Ureter (tissue), 1 donor: ENCODE measurements at regions not wholly inside any gene's neighbourhood (a gene's known extent, or its start where the extent isn't known, plus 50 kb on each side); places are given as distances from the start of the nearest gene placed in this dataset.

Experiments
- DNase-seq: peaks from one replicate; pipeline ENCODE4 v3.0.0-alpha.2; 2020; ENCODE audit warnings: low spot score
- donor health status: DM: yes; HTN: yes; CAD: no.

GRCh38 chr2:125491663-125492062, 1164.3 kb upstream of the GYPC start:
- DNase-seq: no peak

GRCh38 chr2:125512313-125512712, 1143.6 kb upstream of the GYPC start:
- DNase-seq: no peak

GRCh38 chr2:125516496-125517109, 1139.4 kb upstream of the GYPC start:
- DNase-seq: no peak

GRCh38 chr2:125526093-125526492, 1129.9 kb upstream of the GYPC start:
- no peak for DNase-seq

GRCh38 chr2:125535089-125535488, 1120.9 kb upstream of the GYPC start:
- DNase-seq: no peak

GRCh38 chr2:125543968-125544514, 1111.9 kb upstream of the GYPC start:
- DNase-seq: no peak

- DNase-seq: no peak
Measured at GRCh38 chr2:125553768-125554167, 1102.2 kb upstream of the GYPC start.

GRCh38 chr2:125554956-125555355, 1101.0 kb upstream of the GYPC start:
- no peak for DNase-seq

GRCh38 chr2:125559186-125559585, 1096.8 kb upstream of the GYPC start:
- no peak for DNase-seq

GRCh38 chr2:125560855-125561254, 1095.1 kb upstream of the GYPC start:
- DNase-seq: no peak

GRCh38 chr2:125561302-125561701, 1094.7 kb upstream of the GYPC start:
- no peak for DNase-seq

- DNase-seq: no peak
Measured at GRCh38 chr2:125562924-125563323, 1093.0 kb upstream of the GYPC start.

- DNase-seq: no peak
Measured at GRCh38 chr2:125564471-125564870, 1091.5 kb upstream of the GYPC start.

- DNase-seq: no peak
Measured at GRCh38 chr2:125566422-125566821, 1089.5 kb upstream of the GYPC start.

- DNase-seq: no peak
Measured at GRCh38 chr2:125567100-125567499, 1088.9 kb upstream of the GYPC start.

GRCh38 chr2:125572660-125573059, 1083.3 kb upstream of the GYPC start:
- DNase-seq: no peak

GRCh38 chr2:125573432-125573831, 1082.5 kb upstream of the GYPC start:
- DNase-seq: no peak

- no peak for DNase-seq
Measured at GRCh38 chr2:125576558-125576957, 1079.4 kb upstream of the GYPC start.

GRCh38 chr2:125581557-125581956, 1074.4 kb upstream of the GYPC start:
- DNase-seq: no peak

GRCh38 chr2:125582516-125582915, 1073.4 kb upstream of the GYPC start:
- no peak for DNase-seq

GRCh38 chr2:125584732-125585131, 1071.2 kb upstream of the GYPC start:
- no peak for DNase-seq

GRCh38 chr2:125588780-125589179, 1067.2 kb upstream of the GYPC start:
- no peak for DNase-seq

- DNase-seq: no peak
Measured at GRCh38 chr2:125591954-125592353, 1064.0 kb upstream of the GYPC start.

- no peak for DNase-seq
Measured at GRCh38 chr2:125593036-125593435, 1062.9 kb upstream of the GYPC start.
